HG02981 (cell line): ENCODE measurements at regions not wholly inside any gene's neighbourhood (a gene's known extent, or its start where the extent isn't known, plus 50 kb on each side); places are given as distances from the start of the nearest gene placed in this dataset.
"Not testable (repeated sequence)": the region's sequence is repeated elsewhere in the genome, so short reads cannot be mapped to it uniquely, and the experiment has no call there.

ENCODE experiments used
- ATAC-seq: cut with Tn5 transposase; IDR thresholded peaks from one replicate; pipeline ENCODE4 v1.9.1; 2021; ENCODE audit warnings: mild to moderate bottlenecking, moderate library complexity; ENCODE audit not compliant: unreplicated experiment

DNA sequence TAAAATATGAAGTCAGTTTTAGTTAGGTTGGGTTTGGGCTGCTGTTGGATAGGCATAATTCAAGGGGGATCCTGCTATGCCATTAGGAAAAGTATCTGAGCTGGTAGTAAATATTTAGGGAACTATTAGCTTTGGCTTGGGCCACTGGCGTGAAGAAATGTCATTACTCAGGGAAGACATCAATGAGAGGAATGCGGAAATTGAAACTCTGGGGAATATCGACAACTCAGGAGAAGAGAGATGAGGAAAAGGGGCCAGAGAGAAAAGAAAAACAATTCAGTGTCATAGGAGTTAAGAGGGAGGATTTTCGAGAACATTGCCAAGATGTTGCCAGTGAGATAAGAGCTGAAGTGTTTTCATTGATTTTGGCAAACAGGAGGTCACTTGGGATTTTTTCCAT is 149.7 kb upstream of the PARD3B start:
- ATAC-seq: no peak

DNA sequence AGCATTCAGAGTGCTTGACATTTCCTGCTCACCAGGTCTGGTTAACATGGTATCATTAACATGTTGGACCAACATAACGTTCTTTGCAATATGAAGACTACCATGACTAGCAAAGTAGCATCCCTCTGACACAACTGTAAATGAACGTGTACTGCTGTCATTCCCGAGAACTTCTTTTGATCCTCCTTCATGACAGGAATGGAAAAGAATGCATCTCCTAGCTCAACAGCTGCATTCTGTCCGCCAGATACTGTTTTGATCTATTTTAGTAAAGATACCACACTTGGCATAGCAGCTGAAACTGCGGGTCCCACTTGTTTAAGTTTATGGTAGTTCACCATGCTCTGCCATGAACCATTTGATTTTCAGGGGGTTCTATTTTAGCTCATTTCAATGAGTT is 144.2 kb upstream of the PARD3B start:
- no peak for ATAC-seq

DNA sequence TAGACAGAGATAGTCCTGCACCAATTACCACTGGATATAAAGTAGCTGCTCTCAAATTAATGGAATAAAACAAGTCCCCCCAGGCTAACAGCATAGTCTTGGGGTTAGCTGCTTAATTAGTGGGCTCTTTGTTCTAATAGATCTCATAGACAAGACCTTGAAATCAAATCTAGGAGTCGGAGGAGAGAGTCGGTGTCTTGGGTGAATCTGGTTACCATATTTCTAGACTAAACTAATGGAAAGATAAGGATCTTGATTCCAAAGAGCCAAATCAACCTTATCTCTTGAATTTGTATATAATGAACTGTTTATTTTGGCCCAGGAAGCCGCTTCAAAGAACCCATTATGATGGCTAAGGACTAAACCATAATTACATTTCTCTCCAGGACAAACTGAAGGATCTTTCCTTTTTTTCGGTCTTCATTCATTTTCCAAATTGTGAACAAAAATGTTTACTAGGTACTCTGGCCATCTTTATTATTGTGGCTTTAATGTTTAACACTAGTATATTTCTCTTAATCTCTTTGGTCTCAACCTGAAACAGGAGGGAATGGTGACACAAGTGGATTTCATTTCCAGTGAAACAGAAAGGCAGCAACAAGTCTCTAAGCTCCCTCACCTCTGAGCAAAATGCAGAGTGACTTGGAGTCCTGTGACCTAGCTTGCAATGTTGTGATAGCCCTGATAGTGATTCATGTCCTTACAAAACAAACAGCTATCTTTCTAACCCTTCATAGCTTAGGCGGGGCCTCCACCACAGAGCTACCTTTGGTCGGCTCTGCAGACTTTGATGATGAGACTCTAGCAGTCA is 137.9 kb upstream of the PARD3B start:
- no peak for ATAC-seq

DNA sequence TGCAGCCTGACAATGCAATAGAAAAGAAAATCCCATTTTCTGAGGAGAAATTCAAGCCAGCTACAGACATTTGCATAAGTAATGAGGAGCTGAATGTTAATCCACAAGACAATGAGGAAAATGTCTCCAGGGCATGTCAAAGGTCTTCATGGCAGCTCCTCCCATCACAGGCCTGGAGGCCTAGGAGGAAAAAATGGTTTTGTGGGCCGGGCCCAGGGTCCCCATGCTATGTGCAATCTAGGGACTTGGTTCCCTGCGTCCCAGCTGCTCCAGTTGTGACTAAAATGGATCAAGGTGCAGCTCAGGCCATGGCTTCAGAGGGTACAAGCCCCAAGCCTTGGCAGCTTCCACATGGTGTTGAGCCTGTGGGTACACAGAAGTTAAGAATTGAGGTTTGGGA is 132.5 kb upstream of the PARD3B start:
- not testable (repeated sequence) for ATAC-seq

DNA sequence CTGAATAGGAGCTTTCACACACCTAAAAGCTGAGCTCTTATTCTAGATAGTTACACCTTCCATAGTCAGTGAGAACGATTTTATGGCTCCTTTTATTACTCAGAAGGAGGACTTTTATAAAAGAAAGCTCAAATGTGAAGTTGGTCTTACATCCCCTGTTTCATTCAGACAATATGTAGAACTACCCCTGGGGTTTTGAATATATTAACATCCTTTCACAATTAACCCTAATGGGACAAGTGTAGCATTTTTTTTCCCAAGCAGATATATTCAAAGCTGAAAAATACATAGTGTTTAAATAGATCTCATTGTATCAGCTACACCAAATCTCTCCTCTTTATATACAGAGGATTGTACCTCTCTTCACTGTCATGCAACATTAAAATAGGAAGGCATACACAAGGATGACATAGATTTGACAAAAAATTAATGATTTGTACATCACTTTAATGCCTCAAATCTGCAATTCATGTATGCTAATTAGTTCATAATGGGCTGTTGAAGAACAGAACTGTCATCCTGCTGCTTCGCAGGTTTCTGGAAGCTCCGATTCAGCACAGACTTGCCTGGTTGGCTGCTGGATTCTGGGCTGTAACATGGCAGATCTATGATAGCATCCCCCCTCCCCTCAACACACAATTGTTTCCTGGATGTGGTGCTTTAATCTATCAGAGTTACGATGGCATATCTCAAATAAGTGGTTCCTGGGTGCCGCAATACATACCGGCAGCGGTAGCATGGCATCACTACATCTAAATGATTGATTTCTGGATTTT is 129.7 kb upstream of the PARD3B start:
- ATAC-seq: no peak

DNA sequence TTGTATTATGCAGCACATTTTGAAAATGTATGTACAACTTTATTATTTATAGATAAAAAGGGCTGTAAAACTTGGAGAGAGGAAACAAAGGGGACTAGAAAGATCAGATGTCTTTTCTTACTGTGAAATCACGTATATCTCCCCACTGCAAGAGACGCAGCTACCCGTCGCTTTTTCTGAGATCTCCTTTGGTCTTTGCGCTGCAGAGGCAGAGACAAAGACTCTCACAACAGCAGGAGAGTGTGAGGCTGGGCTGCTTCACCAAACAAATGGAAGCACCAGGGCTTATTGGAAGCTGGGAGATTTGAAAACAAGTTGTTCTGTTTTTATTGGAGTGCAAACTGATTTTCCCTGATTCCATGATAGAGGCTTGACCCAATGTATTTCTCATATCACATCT is 129.0 kb upstream of the PARD3B start:
- no peak for ATAC-seq

DNA sequence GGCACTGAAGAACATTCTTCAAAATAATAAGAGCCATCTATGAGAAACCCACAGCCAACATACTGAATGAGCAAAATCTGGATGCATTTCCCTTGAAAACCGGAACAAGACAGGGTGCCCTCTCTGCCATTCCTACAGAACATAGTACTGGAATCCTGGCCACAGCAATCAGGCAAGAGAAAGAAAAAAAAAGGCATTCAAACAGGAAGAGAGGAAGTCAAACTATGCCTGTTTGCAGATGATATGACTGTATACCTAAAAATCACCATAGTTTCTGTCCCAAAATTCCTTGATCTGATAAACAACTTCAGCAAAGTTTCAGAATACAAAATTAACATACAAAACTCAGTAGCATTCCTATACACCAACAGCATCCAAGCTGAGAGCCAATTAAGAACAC is 119.5 kb upstream of the PARD3B start:
- ATAC-seq: no peak

DNA sequence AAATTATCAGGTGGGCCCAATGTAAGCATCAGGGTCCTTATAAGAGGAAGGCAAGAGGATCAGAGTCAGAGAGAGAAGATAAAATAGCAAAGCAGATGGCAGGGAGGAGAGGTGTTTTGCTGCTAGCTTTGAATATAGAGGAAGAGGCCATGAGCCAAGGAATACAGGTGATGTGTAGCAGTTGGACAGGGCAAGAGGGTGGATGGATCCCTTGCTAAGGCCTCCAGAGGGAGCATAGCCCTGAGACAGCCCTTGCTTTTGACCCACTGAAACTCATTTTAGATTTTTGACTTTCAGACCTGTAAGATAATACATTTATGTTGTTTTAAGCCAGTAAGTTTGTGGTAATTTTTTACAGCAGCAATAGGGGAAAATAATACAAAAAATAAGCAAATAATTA is 116.6 kb upstream of the PARD3B start:
- no peak for ATAC-seq

DNA sequence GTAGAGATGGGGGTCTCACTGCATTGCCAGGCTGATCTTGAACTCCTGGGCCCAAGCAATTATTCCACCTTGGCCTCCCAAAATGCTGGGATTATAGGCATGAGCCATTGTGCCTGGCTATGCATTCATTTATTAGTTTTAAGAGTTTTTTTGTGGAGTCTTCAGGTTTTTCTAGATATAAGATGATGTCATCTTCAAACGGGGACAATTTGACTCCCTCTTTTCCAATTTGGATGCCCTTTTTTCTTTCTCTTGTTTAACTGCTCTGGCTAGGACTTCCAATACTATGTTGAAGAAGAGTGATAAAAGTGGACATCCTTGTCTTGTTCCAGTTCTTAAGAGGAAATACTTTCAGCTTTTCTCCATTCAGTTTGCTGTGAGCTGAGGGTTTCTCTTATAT is 113.7 kb upstream of the PARD3B start:
- no peak for ATAC-seq

DNA sequence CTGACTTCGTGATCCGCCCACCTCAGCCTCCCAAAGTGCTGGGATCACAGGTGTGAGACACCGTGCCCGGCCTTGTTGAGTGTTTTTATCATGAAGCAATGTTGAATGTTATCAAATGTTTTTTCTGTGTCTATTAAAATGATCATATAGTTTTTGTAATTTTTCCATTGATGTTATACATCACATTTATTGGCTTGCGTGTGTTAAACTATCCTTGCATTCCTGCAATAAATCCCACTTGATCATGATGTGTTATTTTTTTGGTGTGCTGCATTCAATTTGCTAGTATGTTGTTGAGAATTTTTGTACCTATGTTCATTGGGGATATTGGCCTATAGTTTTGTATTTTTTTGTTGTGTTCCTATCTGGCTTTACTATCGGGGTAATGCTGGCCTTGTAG is 113.1 kb upstream of the PARD3B start:
- no peak for ATAC-seq

DNA sequence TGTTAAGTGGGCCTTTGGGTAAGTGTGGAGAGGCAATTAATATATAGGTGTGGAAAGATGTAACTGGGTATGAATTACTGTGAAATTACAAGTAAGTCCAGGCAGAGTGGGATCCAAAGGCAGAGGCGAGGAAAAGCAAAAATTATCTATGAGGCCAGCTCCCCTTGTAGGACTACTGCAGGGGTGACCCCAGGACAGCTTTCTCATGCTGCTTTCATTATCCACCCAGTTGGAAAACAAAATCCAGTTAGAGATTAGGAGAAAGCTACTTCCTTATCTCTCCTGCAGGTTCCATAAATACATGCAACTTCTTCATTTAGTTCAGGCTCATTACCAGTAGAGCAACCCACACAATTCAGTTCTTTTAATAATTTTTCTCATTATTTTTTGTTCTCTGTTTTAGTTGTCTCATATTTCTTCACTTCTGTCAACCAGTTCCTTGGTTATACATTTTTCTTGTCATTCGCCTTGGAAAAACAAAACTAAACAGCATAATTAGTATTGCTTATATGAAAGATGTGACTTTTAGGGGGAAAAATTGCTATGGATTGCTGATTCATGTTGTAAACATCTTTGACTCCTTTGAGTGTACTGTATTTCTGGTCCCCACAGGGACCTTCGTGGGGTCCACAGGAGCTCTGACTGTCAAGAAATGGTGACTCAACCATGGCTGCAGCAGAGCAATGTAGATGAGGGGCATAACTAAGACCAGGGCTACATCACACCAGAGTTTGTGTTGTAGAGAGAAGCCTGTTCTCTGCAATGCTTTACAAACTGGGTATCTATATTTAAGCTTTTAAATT is 110.4 kb upstream of the PARD3B start:
- ATAC-seq: no peak

DNA sequence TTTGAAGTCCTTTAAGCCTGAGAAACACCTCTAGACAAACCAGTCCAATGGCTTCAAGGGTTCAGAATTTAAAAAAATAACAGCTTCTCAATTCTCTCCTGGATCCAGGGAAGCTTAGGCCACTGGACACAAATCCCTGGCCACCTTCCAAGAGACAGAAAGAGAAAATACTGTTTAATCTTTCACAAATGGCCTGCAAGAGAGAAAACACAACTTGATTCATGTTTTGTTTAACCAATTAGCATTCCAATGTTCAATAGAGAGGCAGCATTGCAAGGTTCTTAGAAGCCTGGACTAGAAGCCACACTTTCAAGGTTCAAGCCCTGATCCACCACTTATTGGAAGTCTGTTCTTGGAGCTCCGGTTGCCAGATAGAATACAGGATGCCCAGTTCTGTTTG is 109.0 kb upstream of the PARD3B start:
- ATAC-seq: no peak

DNA sequence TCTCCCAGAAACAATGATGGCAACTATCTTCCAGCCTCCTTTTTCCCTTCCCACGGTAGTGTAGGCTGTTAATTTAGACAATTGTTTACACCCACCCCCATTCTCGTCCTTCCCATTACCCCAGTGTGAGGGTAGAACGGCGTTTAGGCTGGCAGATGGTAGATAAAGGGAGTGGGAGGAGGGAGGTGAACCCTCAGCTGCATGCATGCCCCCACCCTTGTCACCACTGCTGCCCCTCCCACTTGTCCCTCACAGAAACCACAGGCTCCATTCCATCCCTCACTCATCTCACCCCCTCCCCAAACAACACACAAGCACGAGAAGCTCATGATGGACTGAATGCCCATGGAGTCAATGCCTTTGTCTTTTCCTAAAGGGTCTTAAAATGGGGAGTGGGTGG is 107.9 kb upstream of the PARD3B start:
- no peak for ATAC-seq

DNA sequence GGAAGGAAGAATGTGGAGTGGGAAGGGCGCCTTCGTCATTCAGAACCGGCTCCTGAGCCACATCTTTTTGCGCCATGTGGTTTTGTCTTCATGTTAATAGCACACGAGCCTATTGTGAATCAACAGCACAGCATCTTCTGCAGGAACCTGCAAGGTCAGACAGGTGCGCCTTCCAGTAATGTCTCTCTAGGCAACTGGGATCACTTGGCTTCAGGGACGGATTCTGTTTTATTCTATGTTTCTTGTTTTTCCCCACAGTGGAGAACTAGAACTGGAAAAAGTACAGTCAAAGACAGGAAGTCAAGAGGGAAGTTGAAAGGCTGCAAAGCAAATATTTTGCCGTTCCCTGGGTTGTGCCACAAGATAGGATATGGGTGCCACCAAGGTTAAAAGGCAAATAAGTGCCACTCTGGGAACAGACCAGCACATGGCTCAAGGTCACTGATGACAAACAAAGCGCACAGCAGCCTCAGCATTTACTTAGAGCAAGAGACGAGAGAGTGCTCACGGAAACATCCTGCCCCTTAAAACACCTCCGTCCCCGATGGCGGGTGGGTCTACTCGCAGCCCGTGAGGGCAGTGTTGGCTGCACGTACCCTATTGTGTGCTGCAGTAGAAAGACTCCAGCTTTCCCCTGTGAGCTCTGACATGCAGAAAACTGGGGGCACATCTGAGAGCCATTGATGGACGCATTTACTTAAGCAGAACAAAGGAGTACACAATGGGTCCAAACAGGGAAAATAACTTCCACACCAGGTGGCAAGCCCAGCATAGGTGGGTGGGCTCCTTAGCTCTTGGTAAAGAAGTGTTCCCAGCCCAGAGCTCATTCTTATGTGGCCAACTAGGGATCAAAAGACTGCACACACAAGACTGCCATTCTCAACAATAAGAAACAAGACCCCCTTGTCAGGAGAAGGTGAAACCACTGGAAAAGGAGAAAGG is 107.2 kb upstream of the PARD3B start:
- ATAC-seq: no peak

DNA sequence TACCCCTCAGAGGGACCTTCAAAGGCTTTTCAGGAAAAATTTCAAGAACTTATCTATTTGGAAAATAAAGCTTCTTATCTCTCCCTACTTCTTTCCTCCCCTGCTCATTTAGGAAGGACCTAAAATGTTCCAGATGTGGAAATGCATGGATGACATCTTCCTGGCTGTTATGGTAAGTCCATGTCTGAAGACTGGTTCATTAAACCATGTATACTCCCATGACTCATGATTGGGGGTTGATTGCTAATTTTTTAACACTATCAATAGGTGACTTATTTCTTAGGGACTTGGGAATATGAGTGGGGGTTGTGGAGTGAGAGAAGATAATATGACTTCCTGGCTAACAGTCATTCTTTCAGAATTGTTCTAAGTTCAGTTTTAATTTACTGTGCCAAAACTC is 104.0 kb upstream of the PARD3B start:
- ATAC-seq: no peak

DNA sequence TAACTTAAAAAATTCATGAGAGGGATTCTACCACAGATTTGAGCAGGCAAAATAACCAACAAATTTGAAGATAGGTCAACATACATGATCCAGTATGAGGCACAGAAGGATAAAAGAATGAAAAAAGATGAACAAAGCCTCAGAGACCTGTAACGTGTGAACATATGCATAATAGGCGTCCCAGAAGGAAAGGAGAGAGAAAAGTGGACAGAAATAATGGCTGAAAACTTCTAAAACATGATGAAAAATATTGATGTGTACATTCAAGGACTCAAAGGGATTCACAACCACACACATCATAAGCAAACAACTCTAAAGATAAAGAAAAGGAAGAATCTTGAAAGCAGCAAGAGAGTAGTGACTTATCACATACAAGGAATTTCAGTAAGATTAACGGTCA is 100.1 kb upstream of the PARD3B start:
- ATAC-seq: no peak

DNA sequence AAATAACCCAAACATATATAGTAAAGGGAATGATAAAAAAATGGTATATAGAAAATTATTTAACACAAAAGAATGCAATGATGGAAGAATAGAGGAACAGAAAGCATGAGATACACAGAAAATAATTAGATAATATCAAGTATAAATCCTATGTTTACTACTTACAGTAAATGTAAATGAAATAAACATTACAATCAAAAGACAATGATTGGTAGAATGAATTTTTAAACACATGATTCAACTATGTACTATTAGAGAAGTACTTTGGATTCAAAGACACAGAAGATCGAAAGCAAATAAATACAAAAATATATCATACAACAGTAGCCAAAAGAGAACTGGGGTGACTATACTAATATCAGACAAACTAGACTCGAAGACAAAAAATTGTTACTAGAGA is 97.6 kb upstream of the PARD3B start:
- no peak for ATAC-seq

DNA sequence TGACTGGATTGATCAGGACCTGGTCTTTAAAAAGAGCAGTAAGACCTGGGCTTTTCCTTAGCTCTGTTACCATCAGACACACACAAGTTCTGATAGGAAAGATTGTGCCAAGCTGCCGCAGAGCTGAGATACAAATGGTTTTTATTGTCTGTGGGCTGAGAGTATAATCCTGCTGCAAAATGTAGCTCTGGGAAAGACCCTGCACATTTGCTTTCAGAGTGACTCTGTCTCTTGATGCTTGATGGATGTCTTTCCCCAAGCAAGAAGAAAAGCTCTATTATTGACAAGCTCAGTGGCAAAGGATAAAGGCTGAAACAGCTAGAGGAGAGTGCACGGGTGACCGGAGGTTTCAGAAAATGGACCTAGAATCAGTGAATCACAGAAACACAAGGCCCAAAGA is 95.3 kb upstream of the PARD3B start:
- ATAC-seq: no peak

DNA sequence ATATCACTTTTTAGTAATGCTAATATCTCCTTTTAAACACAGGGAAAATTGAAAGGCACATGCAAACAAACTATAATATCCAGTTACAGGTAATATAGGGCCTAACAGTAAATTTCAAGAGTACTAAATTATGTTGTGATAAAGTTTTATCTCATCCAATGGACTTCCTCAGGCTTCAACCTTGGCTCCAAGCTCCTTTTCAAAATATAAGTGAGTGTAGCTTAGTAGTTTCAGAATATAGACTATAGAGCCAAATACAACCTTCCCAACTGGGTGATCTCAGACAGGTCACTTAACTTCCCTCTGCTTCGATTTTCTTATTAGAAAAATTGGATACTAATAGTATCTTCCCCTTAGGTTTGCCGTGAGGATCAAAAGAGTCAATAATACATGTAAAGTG is 93.5 kb upstream of the PARD3B start:
- ATAC-seq: no peak

DNA sequence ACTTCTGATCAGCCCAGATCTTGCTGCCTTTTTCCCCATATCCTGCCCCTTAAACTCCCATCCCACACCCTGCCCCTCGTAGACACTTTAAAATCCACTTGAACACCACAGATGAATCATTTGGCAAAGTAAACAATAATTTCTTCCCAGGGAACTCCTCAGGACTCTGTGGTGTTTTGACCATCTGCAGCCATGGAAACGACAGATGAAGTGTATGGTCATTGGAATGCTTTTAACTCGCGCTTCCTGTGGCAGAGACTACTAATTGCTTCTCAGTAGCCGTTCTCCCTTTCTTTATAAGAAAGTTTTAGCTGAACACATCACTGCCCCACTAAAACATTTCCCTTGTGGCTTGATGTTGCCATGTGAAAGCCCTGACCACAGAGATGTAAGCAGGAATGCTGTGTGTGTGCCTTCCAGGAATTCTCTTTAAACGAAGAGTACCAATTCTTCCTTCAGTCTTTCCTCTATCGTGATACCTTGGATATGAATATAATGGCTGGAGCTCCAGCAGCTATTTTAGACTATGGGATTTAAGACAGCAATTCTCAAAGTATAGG is 92.7 kb upstream of the PARD3B start:
- ATAC-seq: no peak
